ENCODE measurements at regions not wholly inside any gene's neighbourhood (a gene's known extent, or its start where the extent isn't known, plus 50 kb on each side); places are given as distances from the start of the nearest gene placed in this dataset.

- TF ChIP-seq CTCF (conservative IDR thresholded peaks at IDR 0.05 in 1 of 2, IDR thresholded peaks at IDR 0.05 in 1 of 2; ENCODE audit: extremely low read depth in 1 of 2, insufficient read depth in 1 of 2, low read depth in 1 of 2, low read length in 2 of 2) (no peak), EZH2 (IDR thresholded peaks at IDR 0.05; ENCODE audit: borderline replicate concordance, low read length) (no peak)
Observed at GRCh38 chr11:116166573-116167465, 606.0 kb downstream of the BUD13 start.

Data from mammary epithelial cell (primary cell).